ENCODE measurements at regions not wholly inside any gene's neighbourhood (a gene's known extent, or its start where the extent isn't known, plus 50 kb on each side); places are given as distances from the start of the nearest gene placed in this dataset.

- TF ChIP-seq EP300 (IDR thresholded peaks at IDR 0.05) (no peak), CTCF (IDR thresholded peaks at IDR 0.05) (no peak), POLR2AphosphoS5 (IDR thresholded peaks at IDR 0.05) (no peak), POLR2A (IDR thresholded peaks at IDR 0.05) (no peak)
Measured at GRCh38 chr1:189851806-189852367, 625.8 kb downstream of the BRINP3 start.

Measured in sigmoid colon (tissue), 4 donors.